ENCODE measurements at regions not wholly inside any gene's neighbourhood (a gene's known extent, or its start where the extent isn't known, plus 50 kb on each side); places are given as distances from the start of the nearest gene placed in this dataset.
"Not testable (repeated sequence)": the region's sequence is repeated elsewhere in the genome, so short reads cannot be mapped to it uniquely, and the experiment has no call there.

DNA sequence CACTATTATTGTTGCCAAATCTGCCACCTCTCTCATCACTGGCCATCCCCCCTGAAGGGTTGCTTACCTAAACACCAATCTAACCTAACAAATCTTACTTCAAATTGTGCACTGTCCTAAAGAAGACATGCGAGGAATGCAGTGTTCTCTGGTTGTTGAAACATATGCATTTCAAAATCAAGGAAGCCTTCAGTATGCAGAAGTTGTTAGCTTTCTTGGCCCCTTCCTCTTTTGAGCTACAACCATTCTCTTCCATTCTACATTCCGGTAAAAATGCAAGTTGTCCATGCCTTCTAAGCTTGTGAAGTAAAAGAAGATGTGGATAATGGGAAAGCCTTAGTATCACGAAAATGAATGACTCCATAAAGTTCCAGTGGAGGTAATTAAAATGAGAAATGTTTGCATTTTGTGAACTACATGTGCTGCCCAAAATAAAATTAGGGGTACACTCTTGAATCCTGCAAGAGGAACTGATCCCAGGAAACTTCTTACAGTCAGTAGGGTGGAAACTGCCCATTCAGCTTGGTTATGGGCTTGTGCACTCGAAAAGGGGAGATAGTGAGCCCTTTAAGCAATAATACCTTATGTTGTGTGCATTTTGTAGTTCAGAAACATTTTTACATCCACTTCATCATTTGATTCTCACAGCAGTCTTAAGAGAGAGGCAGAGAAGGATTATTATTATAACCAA lies 77.6 kb upstream of the ADRB2 start:
- peak in 1 of 2 donors; percentile 60 for ATAC-seq (ENCODE audit: low FRiP score in 2 of 2)
- H3K9me3 ChIP-seq = no peaks in the 10 kb centered on the region
- peak overlapping the region in 1 of 4 donors; percentile 20 for H3K27ac ChIP-seq
- no peak overlapping the region for H3K4me3 ChIP-seq
- WGBS, 2 donors = 69 to 75% methylated on average over 4 of the region's 4 CpGs
- no peak for DNase-seq
- no peaks in the 10 kb centered on the region for H3K36me3 ChIP-seq
- no peaks in the 10 kb centered on the region for H3K27me3 ChIP-seq
- TF ChIP-seq POLR2AphosphoS5 (IDR thresholded peaks at IDR 0.05) (no peak), POLR2A (IDR thresholded peaks at IDR 0.05) (no peak), CTCF (IDR thresholded peaks at IDR 0.05) (no peak), EP300 (IDR thresholded peaks at IDR 0.05) (no peak)
- H3K4me1 ChIP-seq = no peaks in the 10 kb centered on the region

GRCh38 chr5:148750614-148751013 lies 75.8 kb upstream of the ADRB2 start:
- ATAC-seq (ENCODE audit: low FRiP score in 2 of 2) (peak in 1 of 2 donors; percentile 71), DNase-seq (peak in 1 of 2 donors; percentile 41)
- Histone ChIP-seq H3K4me1 (no peaks in the 10 kb centered on the region), H3K4me3 (no peak overlapping the region), H3K9me3 (no peaks in the 10 kb centered on the region), H3K27ac (no peak overlapping the region), H3K36me3 (no peaks in the 10 kb centered on the region), H3K27me3 (no peaks in the 10 kb centered on the region)
- TF ChIP-seq POLR2A (IDR thresholded peaks at IDR 0.05) (no peak), POLR2AphosphoS5 (IDR thresholded peaks at IDR 0.05) (no peak), CTCF (IDR thresholded peaks at IDR 0.05) (no peak), EP300 (IDR thresholded peaks at IDR 0.05) (no peak)
- WGBS, 2 donors = 39 to 41% methylated on average over 5 of the region's 5 CpGs

DNA sequence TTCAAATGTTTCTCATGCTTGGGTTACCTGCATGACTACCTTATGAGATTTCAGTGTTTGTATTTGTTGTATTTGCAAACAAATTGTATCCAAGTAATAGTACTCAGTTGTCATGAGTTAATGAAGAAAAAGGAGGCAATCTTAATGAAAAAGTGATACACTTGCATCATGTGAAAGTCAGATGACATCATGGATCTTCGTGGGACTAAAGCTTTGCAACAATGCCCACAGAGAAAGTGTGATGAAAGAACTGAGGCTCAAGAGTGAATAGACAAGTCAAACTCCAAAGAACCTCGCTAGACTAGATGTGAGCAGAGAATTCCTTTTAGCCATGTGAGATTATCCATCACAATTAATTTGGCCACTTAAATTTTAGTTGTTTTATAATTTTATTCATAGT lies 75.4 kb upstream of the ADRB2 start:
- 61 to 69% methylated on average over 2 of the region's 2 CpGs for WGBS, 2 donors
- no peak for ATAC-seq (ENCODE audit: low FRiP score in 2 of 2)

GRCh38 chr5:148752375-148752774 lies 74.0 kb upstream of the ADRB2 start:
- H3K4me3 ChIP-seq; DNase-seq; ATAC-seq (ENCODE audit: low FRiP score in 2 of 2); H3K9me3 ChIP-seq; H3K27ac ChIP-seq; H3K4me1 ChIP-seq; H3K27me3 ChIP-seq; H3K36me3 ChIP-seq: not testable (repeated sequence)

More for the DNA sequence above, 75.4 kb upstream of the ADRB2 start:
- peaks cover 0 to 4% (median 0%) of the 10 kb centered on the region in 4 donors for H3K9me3 ChIP-seq
- no peak overlapping the region for H3K4me3 ChIP-seq
- no peak for DNase-seq
- no peaks in the 10 kb centered on the region for H3K27me3 ChIP-seq
- no peaks in the 10 kb centered on the region for H3K36me3 ChIP-seq
- H3K4me1 ChIP-seq = no peaks in the 10 kb centered on the region
- TF ChIP-seq POLR2A (IDR thresholded peaks at IDR 0.05) (no peak), POLR2AphosphoS5 (IDR thresholded peaks at IDR 0.05) (no peak), CTCF (IDR thresholded peaks at IDR 0.05) (no peak), EP300 (IDR thresholded peaks at IDR 0.05) (no peak)
- H3K27ac ChIP-seq = no peak overlapping the region

DNA sequence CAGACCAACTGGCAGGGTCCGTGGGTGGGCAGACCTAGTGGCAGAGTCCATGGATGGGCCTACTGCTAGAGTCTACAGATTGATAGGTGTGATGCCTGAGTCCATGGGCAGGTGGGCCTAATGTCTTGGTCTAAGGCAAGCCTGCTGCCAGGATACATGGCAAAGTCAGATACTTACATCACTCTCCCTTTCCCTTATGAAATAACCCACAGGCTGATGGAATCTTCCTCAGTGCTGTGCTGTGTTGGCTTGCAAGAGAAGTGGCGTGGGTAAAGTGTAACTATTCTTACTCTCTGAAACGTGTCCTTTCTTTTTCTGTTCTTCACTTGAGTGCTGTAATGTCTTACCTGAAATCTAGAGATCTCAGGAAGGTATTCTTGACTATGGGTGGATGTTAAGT lies 67.3 kb upstream of the ADRB2 start:
- Histone ChIP-seq H3K4me1 (no peaks in the 10 kb centered on the region), H3K27me3 (no peaks in the 10 kb centered on the region), H3K36me3 (no peaks in the 10 kb centered on the region), H3K9me3 (peaks cover 0 to 4% (median 0%) of the 10 kb centered on the region in 4 donors), H3K4me3 (no peak overlapping the region), H3K27ac (no peak overlapping the region)
- ATAC-seq (ENCODE audit: low FRiP score in 2 of 2) = peak in 1 of 2 donors; percentile 24
- WGBS, 2 donors = 50 to 59% methylated on average over 3 of the region's 3 CpGs
- TF ChIP-seq CTCF (IDR thresholded peaks at IDR 0.05) = no peak
- no peak for TF ChIP-seq POLR2A (IDR thresholded peaks at IDR 0.05)
- TF ChIP-seq POLR2AphosphoS5 (IDR thresholded peaks at IDR 0.05) = no peak
- TF ChIP-seq EP300 (IDR thresholded peaks at IDR 0.05) = no peak
- no peak for DNase-seq

All from upper lobe of left lung (tissue), 6 donors.